GM23338 (cell line): ENCODE measurements at regions not wholly inside any gene's neighbourhood (a gene's known extent, or its start where the extent isn't known, plus 50 kb on each side); places are given as distances from the start of the nearest gene placed in this dataset.

Experiments used
- ATAC-seq: fragments of 200-7000 bp; cut with Tn5 transposase; 3 replicates; pipeline ENCODE4 v1.9.1; 2020
- DNase-seq: peaks from one replicate; pipeline ENCODE4 v3.0.0-alpha.2; 2015; ENCODE audit warnings: low spot score
- H2AFZ ChIP-seq: fragments of 200-600 bp; sonication (generic); 2 replicates; pipeline ENCODE4 v1.8.0; 2016; ENCODE audit warnings: antibody characterized with exemption, mild to moderate bottlenecking, moderate library complexity
- H3F3A ChIP-seq: fragments of 200-600 bp; sonication (generic); replicated peaks from 2 replicates; pipeline ENCODE4 v1.8.0; 2017; ENCODE audit warnings: antibody characterized with exemption, mixed run types, low read depth
- H3K27ac ChIP-seq: fragments of 200-600 bp; sonication (generic); 2 replicates; pipeline ENCODE4 v1.6.1; 2016; ENCODE audit warnings: low read depth
- H3K27me3 ChIP-seq: fragments of 200-600 bp; sonication (generic); 2 replicates; pipeline ENCODE4 v1.8.0; 2016; ENCODE audit warnings: mild to moderate bottlenecking, mixed run types, moderate library complexity; ENCODE audit not compliant: insufficient read depth
- H3K36me3 ChIP-seq: fragments of 200-600 bp; sonication (generic); 2 replicates; pipeline ENCODE4 v1.8.0; 2016; ENCODE audit warnings: mild to moderate bottlenecking; ENCODE audit not compliant: insufficient read depth
- H3K4me1 ChIP-seq: fragments of 200-600 bp; sonication (generic); 2 replicates; pipeline ENCODE4 v1.8.0; 2016; ENCODE audit warnings: mild to moderate bottlenecking, moderate library complexity; ENCODE audit not compliant: insufficient read depth
- H3K4me2 ChIP-seq: fragments of 200-600 bp; sonication (generic); 2 replicates; pipeline ENCODE4 v1.7.1; 2017; ENCODE audit warnings: mixed run types
- H3K4me3 ChIP-seq: fragments of 200-600 bp; sonication (generic); 2 replicates; pipeline ENCODE4 v1.6.1; 2016; ENCODE audit warnings: mixed run types
- H3K79me2 ChIP-seq: fragments of 200-600 bp; sonication (generic); replicated peaks from 2 replicates; pipeline ENCODE4 v1.8.0; 2017; ENCODE audit warnings: mild to moderate bottlenecking; ENCODE audit not compliant: insufficient read depth
- H3K9me2 ChIP-seq: fragments of 200-600 bp; sonication (generic); 2 replicates; pipeline ENCODE4 v1.8.0; 2017; ENCODE audit not compliant: insufficient read depth
- H4K20me1 ChIP-seq: fragments of 200-600 bp; sonication (generic); replicated peaks from 2 replicates; pipeline ENCODE4 v1.8.0; 2017; ENCODE audit warnings: mild to moderate bottlenecking; ENCODE audit not compliant: insufficient read depth
- H3K27ac Mint-ChIP-seq: 2 replicates; pipeline ENCODE4 v1.8.0; 2020; ENCODE audit warnings: inconsistent platforms, mild to moderate bottlenecking, moderate library complexity, mixed read lengths
- H3K27me3 Mint-ChIP-seq: 3 replicates; pipeline ENCODE4 v1.8.0; 2022; ENCODE audit warnings: low read depth, mild to moderate bottlenecking, moderate library complexity, mixed read lengths, inconsistent platforms; ENCODE audit not compliant: insufficient read depth, poor library complexity
- H3K36me3 Mint-ChIP-seq: 3 replicates; pipeline ENCODE4 v1.8.0; 2021; ENCODE audit warnings: low read depth, mild to moderate bottlenecking, inconsistent platforms, moderate library complexity, mixed read lengths
- H3K4me1 Mint-ChIP-seq: 3 replicates; pipeline ENCODE4 v1.8.0; 2020; ENCODE audit warnings: mild to moderate bottlenecking, inconsistent platforms, mixed read lengths
- H3K4me3 Mint-ChIP-seq: 3 replicates; pipeline ENCODE4 v1.8.0; 2021; ENCODE audit warnings: moderate library complexity, mild to moderate bottlenecking, inconsistent platforms, mixed read lengths
- H3K9me3 Mint-ChIP-seq: 3 replicates; pipeline ENCODE4 v1.8.0; 2020; ENCODE audit warnings: moderate library complexity, mild to moderate bottlenecking, inconsistent platforms, mixed read lengths
- CREB1 ChIP-seq: fragments of 250-450 bp; sonication (Bioruptor Pico); IDR thresholded peaks from 2 replicates; pipeline ENCODE4 v1.5.0; 2020; ENCODE audit warnings: low read depth, mild to moderate bottlenecking, moderate library complexity
- CTCF ChIP-seq, 2 experiments: fragments of 200-600 bp in 1 of 2; sonication (generic) in 1 of 2; conservative IDR thresholded peaks; 2 replicates each; pipeline versions ENCODE4 v1.5.1 to v1.6.1; 2016 to 2017; ENCODE audit warnings: antibody characterized with exemption in 2 of 2, low read depth in 2 of 2, mild to moderate bottlenecking in 2 of 2, moderate library complexity in 1 of 2
- ETS1 ChIP-seq: IDR thresholded peaks from 2 replicates; pipeline ENCODE4 v1.6.1; 2016; ENCODE audit warnings: antibody characterized with exemption
- EZH2 ChIP-seq: fragments of 200-600 bp; sonication (generic); IDR thresholded peaks from one replicate; pipeline ENCODE4 v1.8.0; 2017; ENCODE audit warnings: antibody characterized with exemption, mild to moderate bottlenecking, low read depth; ENCODE audit not compliant: unreplicated experiment
- EZH2phosphoT487 ChIP-seq: fragments of 200-600 bp; sonication (generic); IDR thresholded peaks from one replicate; pipeline ENCODE4 v1.8.1; 2018; ENCODE audit warnings: antibody characterized with exemption; ENCODE audit not compliant: unreplicated experiment
- JUNB ChIP-seq: IDR thresholded peaks from one replicate; pipeline ENCODE4 v1.6.1; 2016; ENCODE audit warnings: antibody characterized with exemption; ENCODE audit not compliant: unreplicated experiment
- NANOG ChIP-seq: IDR thresholded peaks from 2 replicates; pipeline ENCODE4 v1.6.1; 2016; ENCODE audit warnings: antibody characterized with exemption, borderline replicate concordance
- POLR2AphosphoS5 ChIP-seq: IDR thresholded peaks from 2 replicates; pipeline ENCODE4 v1.6.1; 2016; ENCODE audit warnings: antibody characterized with exemption, low read depth
- REST ChIP-seq: IDR thresholded peaks from one replicate; pipeline ENCODE4 v1.6.1; 2018; ENCODE audit warnings: antibody characterized with exemption; ENCODE audit not compliant: unreplicated experiment
- STAT1 ChIP-seq: IDR thresholded peaks from one replicate; pipeline ENCODE4 v1.6.1; 2016; ENCODE audit warnings: antibody characterized with exemption; ENCODE audit not compliant: unreplicated experiment
- ZNF114 ChIP-seq: fragments of 250-450 bp; sonication (Bioruptor Pico); IDR thresholded peaks from 2 replicates; pipeline ENCODE4 v1.5.0; 2020; ENCODE audit warnings: mild to moderate bottlenecking, moderate library complexity
- ZNF331 ChIP-seq: fragments of 250-450 bp; sonication (Bioruptor Pico); IDR thresholded peaks from 2 replicates; pipeline ENCODE4 v1.5.0; 2020; ENCODE audit warnings: low read depth, mild to moderate bottlenecking, moderate library complexity
- ZNF462 ChIP-seq: fragments of 250-450 bp; sonication (Bioruptor Pico); IDR thresholded peaks from 2 replicates; pipeline ENCODE4 v1.5.0; 2020; ENCODE audit warnings: mild to moderate bottlenecking, moderate library complexity

- H3K36me3 Mint-ChIP-seq: no peaks in the 10 kb centered on the region
- H3K9me2 ChIP-seq: no peaks in the 10 kb centered on the region
- H3K9me3 Mint-ChIP-seq: peaks cover 3% of the 10 kb centered on the region; the same call in 2 of the 3 replicates
- DNase-seq (no peak), ATAC-seq (no peak)
- H4K20me1 ChIP-seq: no peaks in the 10 kb centered on the region
- no peak overlapping the region for H2AFZ ChIP-seq
- no peaks in the 10 kb centered on the region for H3F3A ChIP-seq
- H3K27ac ChIP-seq: no peak overlapping the region
- peaks cover 3% of the 10 kb centered on the region for H3K27me3 Mint-ChIP-seq
- H3K4me2 ChIP-seq: no peak overlapping the region
- no peaks in the 10 kb centered on the region for H3K27me3 ChIP-seq
- no peaks in the 10 kb centered on the region for H3K4me1 Mint-ChIP-seq
- H3K27ac Mint-ChIP-seq: no peak overlapping the region
- H3K79me2 ChIP-seq: no peaks in the 10 kb centered on the region
- no peak for TF ChIP-seq ZNF331 (CRISPR knock-in tag)
- TF ChIP-seq ETS1: no peak
- no peak for TF ChIP-seq CREB1 (CRISPR knock-in tag)
- no peak for TF ChIP-seq STAT1
- TF ChIP-seq JUNB: no peak
- no peak for TF ChIP-seq ZNF462
- no peak for TF ChIP-seq REST
- no peak for TF ChIP-seq NANOG
- TF ChIP-seq EZH2: no peak
- TF ChIP-seq POLR2AphosphoS5: no peak
- TF ChIP-seq CTCF (conservative IDR thresholded peaks at IDR 0.05; ENCODE audit: low read depth in 2 of 2): no peak
- TF ChIP-seq ZNF114 (CRISPR knock-in tag): no peak
- no peak for TF ChIP-seq EZH2phosphoT487
- H3K36me3 ChIP-seq: no peaks in the 10 kb centered on the region
- no peak overlapping the region for H3K4me3 ChIP-seq
- no peaks in the 10 kb centered on the region for H3K4me1 ChIP-seq
- H3K4me3 Mint-ChIP-seq: no peak overlapping the region
These were observed 423.4 kb downstream of the DMAC1 start for GRCh38 chr9:7376213-7376612.
